ENCODE measurements at regions not wholly inside any gene's neighbourhood (a gene's known extent, or its start where the extent isn't known, plus 50 kb on each side); places are given as distances from the start of the nearest gene placed in this dataset.

GRCh38 chr1:175829845-175830244, 86.5 kb upstream of the TNR start:
- TF ChIP-seq CTCF (conservative IDR thresholded peaks at IDR 0.05) = no peak
- H3K27ac ChIP-seq = no peak overlapping the region

- no peak for TF ChIP-seq CTCF (conservative IDR thresholded peaks at IDR 0.05)
- no peak overlapping the region for H3K27ac ChIP-seq
Measured at GRCh38 chr1:175826705-175827104, 83.3 kb upstream of the TNR start.

GRCh38 chr1:175824079-175824478, 80.7 kb upstream of the TNR start:
- H3K27ac ChIP-seq = no peak overlapping the region
- TF ChIP-seq CTCF (conservative IDR thresholded peaks at IDR 0.05) = no peak

- H3K27ac ChIP-seq = no peak overlapping the region
- no peak for TF ChIP-seq CTCF (conservative IDR thresholded peaks at IDR 0.05)
Measured at GRCh38 chr1:175823406-175823805, 80.0 kb upstream of the TNR start.

GRCh38 chr1:175822580-175822979, 79.2 kb upstream of the TNR start:
- no peak for TF ChIP-seq CTCF (conservative IDR thresholded peaks at IDR 0.05)
- H3K27ac ChIP-seq = no peak overlapping the region

- H3K27ac ChIP-seq = no peak overlapping the region
- TF ChIP-seq CTCF (conservative IDR thresholded peaks at IDR 0.05) = no peak
Measured at GRCh38 chr1:175820456-175821025, 77.1 kb upstream of the TNR start.

DNA sequence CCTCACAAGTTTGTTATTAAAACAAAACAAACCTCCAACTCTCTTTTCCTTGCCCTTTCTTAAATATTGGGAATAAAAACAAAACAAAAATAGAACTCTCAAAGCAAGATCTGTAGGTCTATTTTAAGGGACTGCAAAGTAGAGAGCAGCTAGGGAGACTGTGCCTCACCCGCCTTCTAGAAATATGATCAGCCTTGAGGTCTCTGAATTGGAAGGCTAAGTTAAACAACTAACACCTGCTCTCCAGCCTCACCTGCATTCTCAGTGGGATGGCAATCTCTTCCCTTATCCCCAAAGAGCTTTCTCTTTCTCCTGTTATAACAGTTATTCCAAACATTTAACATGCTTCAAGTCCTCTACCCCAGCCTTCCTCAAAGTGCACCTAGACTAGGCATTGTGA, 75.5 kb upstream of the TNR start:
- TF ChIP-seq CTCF (conservative IDR thresholded peaks at IDR 0.05) = no peak
- no peak overlapping the region for H3K27ac ChIP-seq

All from VCaP (cell line).